IPS-NIHi7 (cell line): ENCODE measurements at regions not wholly inside any gene's neighbourhood (a gene's known extent, or its start where the extent isn't known, plus 50 kb on each side); places are given as distances from the start of the nearest gene placed in this dataset.
"Not testable (repeated sequence)": the region's sequence is repeated elsewhere in the genome, so short reads cannot be mapped to it uniquely, and the experiment has no call there.

ENCODE experiments used
- DNase-seq: peaks from one replicate; pipeline ENCODE4 v3.0.0; 2012; ENCODE audit warnings: mixed read lengths; ENCODE audit errors: extremely low spot score

- DNase-seq = no peak
Measured at GRCh38 chr13:44848920-44849676, 140.2 kb downstream of the NUFIP1 start.

- not testable (repeated sequence) for DNase-seq
Measured at GRCh38 chr13:44845281-44846058, 143.8 kb downstream of the NUFIP1 start.

GRCh38 chr13:44844786-44845185 lies 144.5 kb downstream of the NUFIP1 start:
- DNase-seq = no peak

GRCh38 chr13:44843403-44843802 lies 145.9 kb downstream of the NUFIP1 start:
- no peak for DNase-seq

GRCh38 chr13:44842158-44842557 lies 147.1 kb downstream of the NUFIP1 start:
- DNase-seq = no peak

GRCh38 chr13:44840131-44840530 lies 149.1 kb downstream of the NUFIP1 start:
- DNase-seq = no peak

GRCh38 chr13:44837250-44837649 lies 152.0 kb downstream of the NUFIP1 start:
- no peak for DNase-seq

GRCh38 chr13:44834404-44834803 lies 154.9 kb downstream of the NUFIP1 start:
- no peak for DNase-seq

- no peak for DNase-seq
Measured at GRCh38 chr13:44833626-44834025, 155.6 kb downstream of the NUFIP1 start.

- DNase-seq = no peak
Measured at GRCh38 chr13:44833139-44833538, 156.1 kb downstream of the NUFIP1 start.

GRCh38 chr13:44826591-44827350 lies 162.5 kb downstream of the NUFIP1 start:
- DNase-seq = no peak

- no peak for DNase-seq
Measured at GRCh38 chr13:44825953-44826352, 163.3 kb downstream of the NUFIP1 start.

GRCh38 chr13:44823555-44823954 lies 165.7 kb downstream of the NUFIP1 start:
- DNase-seq = not testable (repeated sequence)

GRCh38 chr13:44822291-44822690 lies 167.0 kb downstream of the NUFIP1 start:
- no peak for DNase-seq

- no peak for DNase-seq
Measured at GRCh38 chr13:44819772-44820171, 169.5 kb downstream of the NUFIP1 start.

GRCh38 chr13:44819245-44819644 lies 170.0 kb downstream of the NUFIP1 start:
- DNase-seq = no peak

GRCh38 chr13:44818428-44818827 lies 170.8 kb downstream of the NUFIP1 start:
- DNase-seq = peak; percentile 82

- no peak for DNase-seq
Measured at GRCh38 chr13:44818016-44818415, 171.3 kb downstream of the NUFIP1 start.

- DNase-seq = no peak
Measured at GRCh38 chr13:44817131-44817671, 172.1 kb downstream of the NUFIP1 start.

GRCh38 chr13:44816701-44817100 lies 172.6 kb downstream of the NUFIP1 start:
- no peak for DNase-seq

- DNase-seq = peak; percentile 57
Measured at GRCh38 chr13:44815623-44816022, 173.6 kb downstream of the NUFIP1 start.

- no peak for DNase-seq
Measured at GRCh38 chr13:44814836-44815235, 174.4 kb downstream of the NUFIP1 start.
